Activated CD8-positive, alpha-beta memory T cell treated with anti-CD3 and anti-CD28 coated beads, Interleukin-2, amount 10 ng/mL, durations not matched to agents 7 days and 5 days (primary cell): ENCODE measurements at regions not wholly inside any gene's neighbourhood (a gene's known extent, or its start where the extent isn't known, plus 50 kb on each side); places are given as distances from the start of the nearest gene placed in this dataset.

Source experiments
- ATAC-seq: fragments of 150-1000 bp; cut with Tn5 transposase; one replicate; pipeline ENCODE4 v1.10.0; 2021; ENCODE audit warnings: moderate library complexity
- CTCF ChIA-PET: fragments of 350-600 bp; sonication (Branson Sonifier 250); formaldehyde crosslinking; loops from one replicate; lab custom pipeline; 2021; ENCODE audit warnings: antibody characterized with exemption; lab: Charles Lee
- DNase-seq: peaks from one replicate; pipeline ENCODE4 v3.0.0-alpha.2; 2020
- H3K27ac Mint-ChIP-seq: one replicate; pipeline ENCODE4 v1.8.0; 2021; ENCODE audit warnings: mild to moderate bottlenecking, mixed read lengths
- H3K27me3 Mint-ChIP-seq: one replicate; pipeline ENCODE4 v1.8.0; 2021; ENCODE audit warnings: mixed read lengths
- H3K36me3 Mint-ChIP-seq: one replicate; pipeline ENCODE4 v1.8.0; 2021; ENCODE audit warnings: mild to moderate bottlenecking, mixed read lengths
- H3K4me1 Mint-ChIP-seq: one replicate; pipeline ENCODE4 v1.8.0; 2021; ENCODE audit warnings: mixed read lengths
- H3K4me3 Mint-ChIP-seq: one replicate; pipeline ENCODE4 v1.8.0; 2021; ENCODE audit warnings: mild to moderate bottlenecking, moderate library complexity, mixed read lengths
- H3K9me3 Mint-ChIP-seq: one replicate; pipeline ENCODE4 v1.8.0; 2022; ENCODE audit warnings: low read depth, mixed read lengths

DNA sequence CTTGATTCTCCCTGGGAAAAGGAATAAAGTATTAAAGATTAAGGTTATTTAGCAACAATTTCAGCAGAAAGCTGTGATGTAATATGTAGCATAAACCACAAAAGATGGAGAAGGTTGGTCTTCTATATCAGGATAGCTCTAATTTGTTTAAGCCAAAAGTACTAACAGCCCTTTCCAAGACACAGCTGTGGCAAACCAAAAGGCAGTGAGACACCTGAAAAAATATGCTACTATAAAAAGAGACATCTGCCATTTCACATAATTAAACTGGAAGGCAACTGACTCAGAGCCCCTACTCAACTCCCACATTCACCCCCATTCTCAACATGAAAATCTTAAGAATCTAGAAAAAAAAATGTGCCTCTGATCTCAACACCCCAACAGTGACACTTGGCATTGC lies 390.2 kb upstream of the PRICKLE1 start:
- CTCF ChIA-PET: no interaction called here

DNA sequence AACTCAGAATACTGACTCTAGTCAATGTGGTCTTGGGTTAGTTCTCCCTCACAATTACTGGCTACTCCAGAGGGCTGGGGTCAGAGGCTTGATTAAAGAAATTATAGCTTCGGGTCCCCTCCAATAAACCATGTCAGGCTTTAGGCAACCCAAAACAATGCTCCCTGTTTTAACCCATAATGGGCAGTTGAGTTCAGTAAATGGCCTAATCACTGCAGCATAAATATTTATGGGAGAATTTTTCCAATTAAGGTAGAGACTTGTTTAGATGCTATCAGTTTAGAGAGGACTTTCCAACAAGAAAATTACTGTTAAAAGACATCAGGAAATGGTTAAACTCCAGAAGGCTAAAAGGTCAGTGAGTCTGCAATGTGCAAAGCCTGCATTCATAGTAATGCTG lies 389.2 kb upstream of the PRICKLE1 start:
- no peak overlapping the region for H3K27ac Mint-ChIP-seq
- H3K9me3 Mint-ChIP-seq: peaks cover 3% of the 10 kb centered on the region

More for the DNA sequence above, 390.2 kb upstream of the PRICKLE1 start:
- Mint-ChIP-seq H3K27me3 (no peaks in the 10 kb centered on the region), H3K27ac (no peak overlapping the region), H3K4me1 (no peaks in the 10 kb centered on the region), H3K9me3 (peaks cover 3% of the 10 kb centered on the region), H3K4me3 (no peak overlapping the region), H3K36me3 (no peaks in the 10 kb centered on the region)
- DNase-seq (no peak), ATAC-seq (no peak)

DNA sequence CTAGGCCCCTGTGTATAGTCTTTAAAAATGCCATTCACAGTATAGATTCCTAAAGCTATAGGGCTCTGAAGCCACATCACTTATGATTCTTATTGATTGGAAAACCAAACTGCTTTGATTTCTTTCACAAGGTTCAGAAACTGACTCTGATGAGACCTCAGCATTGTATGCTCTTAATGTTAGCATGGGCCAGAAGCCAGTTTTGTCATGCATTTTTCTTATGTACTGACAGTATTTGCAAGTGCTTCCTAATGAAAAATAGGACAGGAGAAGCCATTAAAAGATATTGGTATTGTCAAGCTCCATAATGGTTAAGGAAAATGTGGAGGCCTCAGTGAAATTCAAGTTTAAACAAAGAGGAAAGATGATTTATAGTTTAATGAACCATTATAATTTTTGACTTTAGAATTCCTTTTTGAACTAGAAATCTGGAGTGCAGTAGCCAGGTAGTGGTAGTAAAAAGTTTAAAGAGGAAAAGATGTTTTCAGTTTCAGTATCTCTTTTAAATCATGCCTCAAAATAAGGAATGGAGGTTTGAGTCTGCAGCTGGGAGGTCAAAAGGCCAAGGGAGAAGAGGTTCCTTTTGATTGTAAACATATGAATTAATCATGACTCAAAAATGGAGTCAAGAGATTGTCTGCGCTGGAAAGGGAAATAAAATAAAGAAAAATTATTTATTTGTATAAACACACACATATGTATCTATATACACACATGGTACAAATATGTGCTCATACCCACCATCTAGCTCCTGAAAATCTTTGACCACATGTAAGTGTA lies 388.1 kb upstream of the PRICKLE1 start:
- CTCF ChIA-PET: no interaction called here
- Mint-ChIP-seq H3K4me3 (no peak overlapping the region), H3K27ac (no peak overlapping the region), H3K9me3 (peaks cover 3% of the 10 kb centered on the region), H3K36me3 (no peaks in the 10 kb centered on the region), H3K4me1 (no peaks in the 10 kb centered on the region), H3K27me3 (no peaks in the 10 kb centered on the region)
- DNase-seq: no peak
- no peak for ATAC-seq

More for the DNA sequence above, 389.2 kb upstream of the PRICKLE1 start:
- CTCF ChIA-PET: no interaction called here
- H3K27me3 Mint-ChIP-seq: no peaks in the 10 kb centered on the region
- H3K4me3 Mint-ChIP-seq: no peak overlapping the region
- DNase-seq: no peak
- no peaks in the 10 kb centered on the region for H3K36me3 Mint-ChIP-seq
- no peaks in the 10 kb centered on the region for H3K4me1 Mint-ChIP-seq
- ATAC-seq: no peak

DNA sequence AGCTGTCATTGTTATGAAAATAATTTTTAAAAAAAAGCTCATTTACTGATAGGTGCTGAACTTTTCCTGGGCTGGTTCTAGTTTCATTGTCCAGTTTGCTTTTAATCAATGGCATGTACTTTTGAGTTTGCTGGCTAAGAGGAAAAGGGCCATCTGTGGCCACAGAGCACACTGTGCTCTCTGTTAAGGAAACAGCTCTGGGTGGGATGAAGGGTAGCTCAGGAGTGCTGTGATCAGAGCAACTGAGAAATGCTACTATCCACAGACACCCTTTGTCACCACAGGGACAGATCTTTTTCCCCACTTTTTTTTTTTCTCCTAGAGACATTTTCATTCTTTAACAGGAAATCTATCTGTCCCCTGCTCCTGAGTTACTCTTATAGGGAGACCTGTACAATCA lies 387.1 kb upstream of the PRICKLE1 start:
- Mint-ChIP-seq H3K36me3 (no peaks in the 10 kb centered on the region), H3K4me1 (no peaks in the 10 kb centered on the region), H3K9me3 (peaks cover 3% of the 10 kb centered on the region), H3K27me3 (no peaks in the 10 kb centered on the region), H3K4me3 (no peak overlapping the region), H3K27ac (no peak overlapping the region)
- ATAC-seq (no peak), DNase-seq (no peak)
- CTCF ChIA-PET: no interaction called here

DNA sequence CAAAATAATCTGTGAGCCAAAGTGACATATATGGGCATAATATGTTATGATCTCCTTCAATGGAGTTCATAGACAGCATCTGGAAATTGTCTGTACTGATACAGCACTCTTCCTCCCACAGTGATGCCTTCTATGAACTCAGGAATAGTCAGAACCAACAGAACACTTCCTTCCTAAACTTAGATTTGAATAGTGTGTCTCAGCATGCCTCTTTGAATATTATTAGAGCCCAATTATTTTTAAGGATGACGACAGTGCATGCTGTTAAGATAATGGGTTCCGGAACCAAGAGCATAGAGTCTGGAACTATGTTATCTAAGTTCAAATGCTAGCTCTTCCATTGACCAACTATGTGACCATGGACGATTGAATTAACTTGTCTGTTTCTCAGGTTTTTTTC lies 386.6 kb upstream of the PRICKLE1 start:
- Mint-ChIP-seq H3K36me3 (no peaks in the 10 kb centered on the region), H3K27me3 (no peaks in the 10 kb centered on the region), H3K27ac (no peak overlapping the region), H3K4me1 (no peaks in the 10 kb centered on the region), H3K4me3 (no peak overlapping the region), H3K9me3 (peaks cover 3% of the 10 kb centered on the region)
- CTCF ChIA-PET: no interaction called here
- no peak for DNase-seq
- ATAC-seq: no peak

DNA sequence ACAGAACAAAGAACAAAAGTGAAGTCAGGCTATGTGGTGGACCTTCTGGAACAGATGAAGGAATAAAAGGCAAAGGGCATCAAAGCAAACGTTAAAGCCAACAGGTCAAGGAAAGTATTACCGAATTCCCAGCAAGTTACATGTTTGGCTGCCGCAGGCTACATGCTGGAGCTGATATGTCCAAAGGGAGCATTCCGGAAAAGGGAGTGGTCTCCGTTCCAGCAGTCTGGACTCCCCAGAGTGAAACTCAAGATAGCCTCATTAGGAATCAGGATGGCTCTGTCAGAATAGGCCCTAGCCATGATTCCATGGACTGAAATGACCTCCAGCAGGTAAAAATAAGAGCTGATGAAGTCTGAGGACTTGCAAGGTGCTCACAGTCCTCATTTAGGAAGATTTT lies 379.8 kb upstream of the PRICKLE1 start:
- CTCF ChIA-PET: no interaction called here
- Mint-ChIP-seq H3K9me3 (peaks cover 4% of the 10 kb centered on the region), H3K4me3 (no peak overlapping the region), H3K27me3 (no peaks in the 10 kb centered on the region), H3K27ac (no peak overlapping the region), H3K36me3 (no peaks in the 10 kb centered on the region), H3K4me1 (no peaks in the 10 kb centered on the region)
- no peak for ATAC-seq
- no peak for DNase-seq

DNA sequence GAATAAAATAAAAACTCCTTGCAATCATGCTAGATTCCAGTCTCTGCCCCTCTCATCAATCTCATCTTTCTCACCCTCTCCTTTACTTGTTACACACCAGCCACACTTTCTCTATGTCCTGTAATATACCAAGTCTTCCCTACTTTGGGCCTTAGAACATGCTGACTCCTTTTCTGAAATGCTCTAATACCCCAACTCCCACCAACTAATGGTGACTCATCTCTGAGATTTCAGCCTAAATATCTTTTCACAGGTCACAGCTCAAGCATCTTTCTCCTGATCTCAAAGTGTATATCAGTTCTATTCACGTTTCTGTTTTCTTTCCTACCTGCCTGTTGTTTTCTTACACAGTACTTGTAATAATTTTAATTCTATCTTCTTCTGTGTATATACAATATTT lies 378.9 kb upstream of the PRICKLE1 start:
- Mint-ChIP-seq H3K27ac (no peak overlapping the region), H3K9me3 (peaks cover 4% of the 10 kb centered on the region), H3K4me3 (no peak overlapping the region), H3K27me3 (no peaks in the 10 kb centered on the region), H3K4me1 (no peaks in the 10 kb centered on the region), H3K36me3 (no peaks in the 10 kb centered on the region)
- CTCF ChIA-PET: no interaction called here
- ATAC-seq (no peak), DNase-seq (no peak)

DNA sequence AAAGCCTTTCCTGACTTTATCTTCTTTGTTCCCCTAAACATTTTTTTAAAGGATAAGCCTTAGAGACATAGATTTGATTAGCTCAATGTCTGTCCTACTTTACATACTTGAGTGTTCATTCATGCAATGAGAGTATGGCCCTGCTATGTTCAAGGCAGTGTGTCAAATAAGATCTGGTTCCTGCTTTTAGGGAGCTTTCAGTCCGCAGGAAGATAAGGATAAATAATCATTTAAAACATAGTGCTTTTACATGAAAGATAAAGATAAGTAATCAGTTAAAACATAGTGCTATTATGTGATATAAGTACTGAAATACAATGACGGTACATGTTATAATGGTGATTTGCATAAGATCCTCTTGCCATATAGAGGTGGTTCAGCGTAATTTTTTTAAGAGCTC lies 378.3 kb upstream of the PRICKLE1 start:
- Mint-ChIP-seq H3K36me3 (no peaks in the 10 kb centered on the region), H3K4me3 (no peak overlapping the region), H3K9me3 (peaks cover 4% of the 10 kb centered on the region), H3K27ac (no peak overlapping the region), H3K4me1 (no peaks in the 10 kb centered on the region), H3K27me3 (no peaks in the 10 kb centered on the region)
- ATAC-seq: no peak
- CTCF ChIA-PET: interaction anchor here (0.6 kb wide), 1 partner anchor 1402 kb away, joined by 3 read pairs; no protein-coding TSS in a partner anchor
- DNase-seq: no peak

DNA sequence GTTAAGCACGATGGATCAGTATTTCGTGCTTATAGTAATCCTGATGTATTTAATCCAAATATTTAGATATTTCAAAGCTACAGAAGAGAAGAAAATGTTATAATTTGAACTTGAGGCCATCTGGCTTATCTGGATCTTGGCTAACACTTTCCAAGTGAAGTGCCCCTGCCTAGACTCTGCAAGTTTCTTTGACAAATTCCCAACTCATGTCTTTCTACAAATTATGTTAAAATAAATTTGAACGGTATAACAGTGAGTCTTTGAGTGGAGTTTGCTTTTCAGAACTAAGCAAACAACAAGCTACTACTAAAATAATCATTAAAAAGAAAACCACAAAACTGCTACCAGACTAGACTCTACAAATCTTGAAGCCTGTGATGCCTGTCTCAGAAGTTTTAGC lies 374.4 kb upstream of the PRICKLE1 start:
- Mint-ChIP-seq H3K4me3 (no peak overlapping the region), H3K9me3 (peaks cover 2% of the 10 kb centered on the region), H3K27ac (no peak overlapping the region), H3K36me3 (no peaks in the 10 kb centered on the region), H3K27me3 (no peaks in the 10 kb centered on the region), H3K4me1 (no peaks in the 10 kb centered on the region)
- DNase-seq: no peak
- ATAC-seq: no peak
- CTCF ChIA-PET: no interaction called here

DNA sequence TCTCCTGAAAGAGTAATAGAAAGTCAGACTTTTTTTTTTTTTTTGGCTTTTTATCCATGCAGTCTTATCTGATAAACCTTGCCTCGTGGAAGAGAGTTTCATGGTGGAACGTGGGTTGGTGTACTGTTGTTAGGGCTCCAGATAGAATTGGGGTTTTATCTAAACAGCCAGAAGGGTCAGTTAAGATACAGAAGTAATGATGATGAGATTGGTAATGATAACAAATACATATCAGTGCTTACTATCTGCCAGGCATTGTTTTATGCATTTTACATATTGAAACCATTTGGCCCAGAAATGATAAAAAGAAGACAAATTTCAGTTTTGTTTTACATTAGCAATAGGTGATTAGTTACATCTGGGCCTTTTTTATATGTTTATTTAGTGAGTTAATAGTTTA lies 372.8 kb upstream of the PRICKLE1 start:
- DNase-seq: no peak
- CTCF ChIA-PET: no interaction called here
- no peak for ATAC-seq
- H3K4me3 Mint-ChIP-seq: no peak overlapping the region
- H3K4me1 Mint-ChIP-seq: no peaks in the 10 kb centered on the region
- H3K27ac Mint-ChIP-seq: no peak overlapping the region
- H3K36me3 Mint-ChIP-seq: no peaks in the 10 kb centered on the region
- no peaks in the 10 kb centered on the region for H3K9me3 Mint-ChIP-seq
- H3K27me3 Mint-ChIP-seq: no peaks in the 10 kb centered on the region

DNA sequence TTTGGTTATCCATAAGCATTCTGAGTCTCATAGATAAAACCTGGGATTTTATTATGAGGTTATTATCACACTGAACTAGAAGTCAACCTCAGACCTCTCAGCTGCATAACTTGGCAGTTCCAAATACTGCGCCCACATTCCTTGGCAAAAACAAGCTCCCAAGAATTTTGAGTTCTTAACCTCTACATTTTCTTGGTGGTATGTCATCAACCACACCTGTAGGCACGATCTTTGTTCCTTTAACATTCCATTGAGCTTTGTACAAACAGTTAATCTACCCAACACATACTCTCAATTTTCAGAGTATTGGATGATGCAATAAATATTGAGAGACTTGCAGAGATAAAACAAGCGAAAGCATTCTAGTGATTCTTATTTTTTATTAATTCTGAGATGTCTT lies 371.8 kb upstream of the PRICKLE1 start:
- no peaks in the 10 kb centered on the region for H3K9me3 Mint-ChIP-seq
- no peak overlapping the region for H3K27ac Mint-ChIP-seq
- no peak overlapping the region for H3K4me3 Mint-ChIP-seq
- H3K36me3 Mint-ChIP-seq: no peaks in the 10 kb centered on the region
- ATAC-seq: no peak
- no peaks in the 10 kb centered on the region for H3K27me3 Mint-ChIP-seq
- CTCF ChIA-PET: no interaction called here
- no peaks in the 10 kb centered on the region for H3K4me1 Mint-ChIP-seq
- DNase-seq: no peak

DNA sequence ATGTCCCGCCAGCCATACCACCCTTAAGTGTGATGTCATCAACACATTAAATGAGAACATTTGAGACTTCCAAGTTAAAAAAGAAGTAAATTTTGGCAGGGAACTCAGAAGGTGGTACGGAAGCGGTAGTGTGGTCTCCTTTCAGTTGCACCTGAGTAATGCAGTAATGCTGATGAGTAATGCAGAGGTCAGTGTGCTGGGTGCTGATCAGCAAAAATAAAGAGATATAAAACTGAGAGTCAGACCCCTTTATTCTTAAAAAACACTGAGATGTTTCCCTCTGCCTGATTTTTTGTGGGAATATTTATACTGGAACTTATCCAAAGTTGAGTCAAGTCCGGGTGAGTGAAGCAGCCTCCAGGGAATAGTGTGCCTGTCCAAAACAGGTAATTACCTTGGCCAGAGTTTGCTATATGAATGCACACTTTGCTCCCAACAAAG lies 370.6 kb upstream of the PRICKLE1 start:
- Mint-ChIP-seq H3K27me3 (no peaks in the 10 kb centered on the region), H3K36me3 (no peaks in the 10 kb centered on the region), H3K27ac (no peak overlapping the region), H3K4me1 (no peaks in the 10 kb centered on the region), H3K9me3 (no peaks in the 10 kb centered on the region), H3K4me3 (no peak overlapping the region)
- ATAC-seq (no peak), DNase-seq (no peak)
- CTCF ChIA-PET: no interaction called here

DNA sequence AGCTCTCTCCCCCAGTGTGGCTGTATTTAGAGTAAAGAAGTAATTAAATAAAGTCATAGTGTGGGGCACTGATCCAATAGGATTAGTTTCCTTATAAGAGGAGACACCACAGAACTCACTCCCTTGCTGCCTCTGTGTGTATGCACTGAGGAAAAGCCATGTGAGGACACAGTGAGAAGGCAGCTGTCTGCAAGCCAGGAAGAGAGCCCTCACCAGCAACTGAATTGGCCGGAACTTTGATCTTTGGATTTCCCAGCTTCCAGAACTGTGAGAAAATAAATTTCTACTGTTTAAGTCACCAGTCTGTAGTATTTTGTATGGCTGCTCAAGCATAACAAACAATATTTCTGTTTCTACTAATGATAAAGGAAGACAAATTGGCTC lies 368.7 kb upstream of the PRICKLE1 start:
- Mint-ChIP-seq H3K27ac (no peak overlapping the region), H3K9me3 (no peaks in the 10 kb centered on the region), H3K36me3 (no peaks in the 10 kb centered on the region), H3K4me3 (no peak overlapping the region), H3K27me3 (no peaks in the 10 kb centered on the region), H3K4me1 (no peaks in the 10 kb centered on the region)
- DNase-seq (no peak), ATAC-seq (no peak)
- CTCF ChIA-PET: no interaction called here

DNA sequence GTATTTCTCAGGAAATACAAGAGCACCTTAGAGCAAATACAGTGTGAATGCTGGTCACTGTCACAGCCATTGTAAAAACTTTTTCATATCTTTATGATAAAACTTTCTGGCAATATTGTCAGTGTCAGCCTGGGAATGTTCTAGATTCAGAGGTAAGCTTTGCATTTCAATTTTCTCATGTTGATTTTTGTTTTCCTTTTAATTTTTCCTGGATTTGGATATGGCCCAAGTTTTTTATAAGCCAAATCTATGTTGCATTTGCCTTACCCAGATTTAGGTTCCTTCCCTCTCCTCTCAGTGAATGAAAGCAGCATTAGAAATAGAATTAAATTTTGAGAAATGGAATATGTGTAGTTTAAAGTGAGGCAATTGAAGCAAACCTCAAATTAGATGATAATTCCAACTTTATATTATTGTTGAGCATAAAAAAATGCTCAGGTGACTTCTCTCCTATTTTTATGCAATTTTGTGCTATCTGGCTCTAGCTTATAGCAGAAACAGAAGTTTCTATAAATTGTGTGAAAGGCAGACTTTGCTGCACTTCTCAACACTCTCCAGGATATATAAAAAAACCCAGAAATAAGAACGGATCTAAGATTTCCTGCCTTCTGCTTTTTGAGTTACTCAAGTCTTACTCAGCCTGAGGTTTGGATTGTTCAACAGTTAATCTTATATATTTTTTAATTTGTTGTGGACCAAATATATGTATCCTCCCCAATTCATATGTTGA lies 368.2 kb upstream of the PRICKLE1 start:
- ATAC-seq (no peak), DNase-seq (no peak)
- no peaks in the 10 kb centered on the region for H3K36me3 Mint-ChIP-seq
- no peaks in the 10 kb centered on the region for H3K9me3 Mint-ChIP-seq
- no peak overlapping the region for H3K27ac Mint-ChIP-seq
- CTCF ChIA-PET: no interaction called here
- no peak overlapping the region for H3K4me3 Mint-ChIP-seq
- H3K27me3 Mint-ChIP-seq: no peaks in the 10 kb centered on the region
- no peaks in the 10 kb centered on the region for H3K4me1 Mint-ChIP-seq
